ENCODE measurements at regions not wholly inside any gene's neighbourhood (a gene's known extent, or its start where the extent isn't known, plus 50 kb on each side); places are given as distances from the start of the nearest gene placed in this dataset.

GRCh38 chr14:97346675-97347074 is 549.5 kb downstream of the VRK1 start:
- ChIA-PET CTCF (interaction anchor here (1.2 kb wide), 1 partner anchor 34 kb away, joined by 3 read pairs; no protein-coding TSS in a partner anchor), POLR2A (ENCODE audit: unreplicated experiment) (no interaction called here)
- Histone ChIP-seq H3K14ac (replicated peaks; ENCODE audit: low read depth, low read length) (no peak overlapping the region), H3K9me3 (ENCODE audit: control insufficient read depth, insufficient read depth, low read length) (peaks cover 30% of the 10 kb centered on the region), H3K4me2 (ENCODE audit: low read depth, low read length) (no peak overlapping the region), H2BK5ac (ENCODE audit: low read depth, low read length, poor library complexity, severe bottlenecking) (no peak overlapping the region), H4K5ac (ENCODE audit: low read depth, low read length) (no peak overlapping the region), H2BK20ac (ENCODE audit: low read depth, low read length) (no peak overlapping the region), H2AFZ (replicated peaks; ENCODE audit: low read length, poor library complexity) (no peak overlapping the region), H2AK9ac (replicated peaks; ENCODE audit: low read depth, low read length, poor library complexity) (no peak overlapping the region), H3K4me1 (ENCODE audit: control insufficient read depth, insufficient read depth, low read length) (no peaks in the 10 kb centered on the region), H3K27me3 (ENCODE audit: control insufficient read depth, insufficient read depth, low read length) (no peaks in the 10 kb centered on the region), H2BK15ac (ENCODE audit: low read depth, low read length) (no peak overlapping the region), H4K91ac (ENCODE audit: insufficient read depth, low read depth, low read length) (no peak overlapping the region), H4K20me1 (ENCODE audit: insufficient read depth, low read length) (no peaks in the 10 kb centered on the region), H2BK120ac (ENCODE audit: low read depth, low read length) (no peak overlapping the region), H3K79me1 (ENCODE audit: low read depth in 1 of 2, low read length in 2 of 2) (no peaks in the 10 kb centered on the region), H2AK5ac (ENCODE audit: low read depth, low read length) (no peak overlapping the region), H3K36me3 (ENCODE audit: control insufficient read depth, insufficient read depth, low read length) (no peaks in the 10 kb centered on the region), H4K8ac (ENCODE audit: low read depth in 2 of 2, low read length in 2 of 2) (no peak overlapping the region), H3K4ac (ENCODE audit: low read depth, low read length) (no peak overlapping the region), H3K27ac (ENCODE audit: insufficient read depth, low read length) (no peak overlapping the region), H3K9ac (ENCODE audit: low read depth, low read length) (no peak overlapping the region), H3K18ac (ENCODE audit: low read depth, low read length) (no peak overlapping the region), H3K56ac (ENCODE audit: extremely low read depth, insufficient read depth, low read length) (no peak overlapping the region), H3K9me1 (ENCODE audit: insufficient read depth, low read length) (no peaks in the 10 kb centered on the region), H3K23ac (ENCODE audit: low read depth, low read length) (no peak overlapping the region), H3K4me3 (ENCODE audit: insufficient read depth, low read depth, low read length) (no peak overlapping the region)
- ATAC-seq (ENCODE audit: low read depth) (no peak), DNase-seq (no peak)
- BruUV-seq (replicated peaks): no TSS peak
- TF ChIP-seq CTCF (conservative IDR thresholded peaks at IDR 0.05; ENCODE audit: low read depth, low read length) (no peak), RCOR1 (IDR thresholded peaks at IDR 0.05; ENCODE audit: insufficient replicate concordance, low read length) (no peak), RFX5 (IDR thresholded peaks at IDR 0.05; ENCODE audit: low read depth, low read length) (no peak), NFE2L2 (IDR thresholded peaks at IDR 0.05; ENCODE audit: low read depth, low read length) (no peak), FOS (IDR thresholded peaks at IDR 0.05; ENCODE audit: low read depth, low read length) (no peak), MAFK (IDR thresholded peaks at IDR 0.05; ENCODE audit: low read depth, low read length) (no peak), BHLHE40 (IDR thresholded peaks at IDR 0.05; ENCODE audit: low read depth, low read length) (no peak), CHD1 (IDR thresholded peaks at IDR 0.05; ENCODE audit: low read depth, low read length) (no peak), CEBPB (IDR thresholded peaks at IDR 0.05; ENCODE audit: low read depth, low read length) (no peak), SMC3 (IDR thresholded peaks at IDR 0.05; ENCODE audit: low read depth, low read length) (no peak), RAD21 (IDR thresholded peaks at IDR 0.05; ENCODE audit: low read length) (no peak), POLR2A (IDR thresholded peaks at IDR 0.05; ENCODE audit: low read depth, low read length) (no peak), USF2 (IDR thresholded peaks at IDR 0.05; ENCODE audit: low read depth, low read length) (no peak), MAZ (IDR thresholded peaks at IDR 0.05; ENCODE audit: borderline replicate concordance, low read depth, low read length) (no peak), MXI1 (IDR thresholded peaks at IDR 0.05; ENCODE audit: borderline replicate concordance, low read depth, low read length) (no peak)
- TF ChIP-seq, protein P1, sequence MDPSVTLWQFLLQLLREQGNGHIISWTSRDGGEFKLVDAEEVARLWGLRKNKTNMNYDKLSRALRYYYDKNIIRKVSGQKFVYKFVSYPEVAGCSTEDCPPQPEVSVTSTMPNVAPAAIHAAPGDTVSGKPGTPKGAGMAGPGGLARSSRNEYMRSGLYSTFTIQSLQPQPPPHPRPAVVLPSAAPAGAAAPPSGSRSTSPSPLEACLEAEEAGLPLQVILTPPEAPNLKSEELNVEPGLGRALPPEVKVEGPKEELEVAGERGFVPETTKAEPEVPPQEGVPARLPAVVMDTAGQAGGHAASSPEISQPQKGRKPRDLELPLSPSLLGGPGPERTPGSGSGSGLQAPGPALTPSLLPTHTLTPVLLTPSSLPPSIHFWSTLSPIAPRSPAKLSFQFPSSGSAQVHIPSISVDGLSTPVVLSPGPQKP (IDR thresholded peaks at IDR 0.05; ENCODE audit: borderline replicate concordance, low read depth, low read length): no peak
- dilution Hi-C loops (cut with HindIII; ENCODE audit: low sequenced_read_pairs, unreplicated experiment): no loop called here
- WGBS, 2 experiments (ENCODE audit: extremely low coverage in 2 of 2, insufficient read length in 1 of 2): 60% methylated on average over 1 of the region's 3 CpGs; no CpG with 5 or more reads in 1 of the 2 experiments
- intact Hi-C loops (cut with micrococcal nuclease): no loop called here
- in situ Hi-C loops (cut with MboI; ENCODE audit: low sequenced_read_pairs): no loop called here

Measured in IMR-90 (cell line).